ENCODE measurements at regions not wholly inside any gene's neighbourhood (a gene's known extent, or its start where the extent isn't known, plus 50 kb on each side); places are given as distances from the start of the nearest gene placed in this dataset.

DNA sequence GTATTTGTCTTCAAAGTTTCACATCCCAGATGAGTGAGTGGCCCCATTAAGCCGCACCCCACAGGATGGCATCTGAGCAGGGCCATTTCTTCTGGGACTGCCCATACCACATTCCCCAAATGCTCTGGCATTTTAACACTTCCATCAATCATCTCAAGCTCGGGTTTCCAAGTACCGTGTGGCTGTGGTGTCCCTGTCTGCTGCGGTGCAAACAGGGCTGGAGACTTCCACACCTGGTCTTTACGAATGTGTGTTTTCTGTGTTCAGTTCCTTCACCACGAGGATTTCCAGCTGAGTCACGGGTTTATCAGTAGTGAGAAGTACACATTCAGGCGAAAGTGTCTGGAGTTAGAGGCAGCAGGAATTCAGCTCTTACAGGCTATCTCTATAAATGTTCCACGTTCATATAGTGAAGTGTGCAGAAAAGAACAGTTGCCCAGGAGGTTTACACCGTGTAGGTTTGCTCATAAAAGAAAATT is 195.2 kb downstream of the RHOU start:
- Histone ChIP-seq H3K36me3 (ENCODE audit: control insufficient read depth, insufficient read depth, low read length) (no peaks in the 10 kb centered on the region), H3K4me1 (ENCODE audit: control insufficient read depth, insufficient read depth, low read length) (no peaks in the 10 kb centered on the region), H3K9me3 (ENCODE audit: control insufficient read depth, insufficient read depth, low read depth, low read length) (no peaks in the 10 kb centered on the region), H3K4me3 (ENCODE audit: low read depth in 2 of 2, low read length in 2 of 2) (no peak overlapping the region), H3K27ac (ENCODE audit: low read length) (no peak overlapping the region), H3K27me3 (ENCODE audit: control insufficient read depth, insufficient read depth, low read length) (no peaks in the 10 kb centered on the region)
- no peak for DNase-seq (ENCODE audit: low read depth, low spot score)
- intact Hi-C loops (cut with micrococcal nuclease; ENCODE audit: unreplicated experiment): no loop called here
- TF ChIP-seq SIN3A (IDR thresholded peaks at IDR 0.05; ENCODE audit: borderline replicate concordance, insufficient read depth, low read depth, low read length) (no peak), TCF7L2 (IDR thresholded peaks at IDR 0.05; ENCODE audit: low read depth, low read length) (no peak), POLR2AphosphoS5 (IDR thresholded peaks at IDR 0.05; ENCODE audit: low read depth, low read length) (no peak)
- TF ChIP-seq, protein P1, sequence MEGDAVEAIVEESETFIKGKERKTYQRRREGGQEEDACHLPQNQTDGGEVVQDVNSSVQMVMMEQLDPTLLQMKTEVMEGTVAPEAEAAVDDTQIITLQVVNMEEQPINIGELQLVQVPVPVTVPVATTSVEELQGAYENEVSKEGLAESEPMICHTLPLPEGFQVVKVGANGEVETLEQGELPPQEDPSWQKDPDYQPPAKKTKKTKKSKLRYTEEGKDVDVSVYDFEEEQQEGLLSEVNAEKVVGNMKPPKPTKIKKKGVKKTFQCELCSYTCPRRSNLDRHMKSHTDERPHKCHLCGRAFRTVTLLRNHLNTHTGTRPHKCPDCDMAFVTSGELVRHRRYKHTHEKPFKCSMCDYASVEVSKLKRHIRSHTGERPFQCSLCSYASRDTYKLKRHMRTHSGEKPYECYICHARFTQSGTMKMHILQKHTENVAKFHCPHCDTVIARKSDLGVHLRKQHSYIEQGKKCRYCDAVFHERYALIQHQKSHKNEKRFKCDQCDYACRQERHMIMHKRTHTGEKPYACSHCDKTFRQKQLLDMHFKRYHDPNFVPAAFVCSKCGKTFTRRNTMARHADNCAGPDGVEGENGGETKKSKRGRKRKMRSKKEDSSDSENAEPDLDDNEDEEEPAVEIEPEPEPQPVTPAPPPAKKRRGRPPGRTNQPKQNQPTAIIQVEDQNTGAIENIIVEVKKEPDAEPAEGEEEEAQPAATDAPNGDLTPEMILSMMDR (IDR thresholded peaks at IDR 0.05): no peak
- TF ChIP-seq, protein P2, sequence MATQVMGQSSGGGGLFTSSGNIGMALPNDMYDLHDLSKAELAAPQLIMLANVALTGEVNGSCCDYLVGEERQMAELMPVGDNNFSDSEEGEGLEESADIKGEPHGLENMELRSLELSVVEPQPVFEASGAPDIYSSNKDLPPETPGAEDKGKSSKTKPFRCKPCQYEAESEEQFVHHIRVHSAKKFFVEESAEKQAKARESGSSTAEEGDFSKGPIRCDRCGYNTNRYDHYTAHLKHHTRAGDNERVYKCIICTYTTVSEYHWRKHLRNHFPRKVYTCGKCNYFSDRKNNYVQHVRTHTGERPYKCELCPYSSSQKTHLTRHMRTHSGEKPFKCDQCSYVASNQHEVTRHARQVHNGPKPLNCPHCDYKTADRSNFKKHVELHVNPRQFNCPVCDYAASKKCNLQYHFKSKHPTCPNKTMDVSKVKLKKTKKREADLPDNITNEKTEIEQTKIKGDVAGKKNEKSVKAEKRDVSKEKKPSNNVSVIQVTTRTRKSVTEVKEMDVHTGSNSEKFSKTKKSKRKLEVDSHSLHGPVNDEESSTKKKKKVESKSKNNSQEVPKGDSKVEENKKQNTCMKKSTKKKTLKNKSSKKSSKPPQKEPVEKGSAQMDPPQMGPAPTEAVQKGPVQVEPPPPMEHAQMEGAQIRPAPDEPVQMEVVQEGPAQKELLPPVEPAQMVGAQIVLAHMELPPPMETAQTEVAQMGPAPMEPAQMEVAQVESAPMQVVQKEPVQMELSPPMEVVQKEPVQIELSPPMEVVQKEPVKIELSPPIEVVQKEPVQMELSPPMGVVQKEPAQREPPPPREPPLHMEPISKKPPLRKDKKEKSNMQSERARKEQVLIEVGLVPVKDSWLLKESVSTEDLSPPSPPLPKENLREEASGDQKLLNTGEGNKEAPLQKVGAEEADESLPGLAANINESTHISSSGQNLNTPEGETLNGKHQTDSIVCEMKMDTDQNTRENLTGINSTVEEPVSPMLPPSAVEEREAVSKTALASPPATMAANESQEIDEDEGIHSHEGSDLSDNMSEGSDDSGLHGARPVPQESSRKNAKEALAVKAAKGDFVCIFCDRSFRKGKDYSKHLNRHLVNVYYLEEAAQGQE (IDR thresholded peaks at IDR 0.05; ENCODE audit: insufficient read depth in 1 of 2, low read depth in 2 of 2, low read length in 1 of 2): no peak
- ATAC-seq: no peak
- CTCF ChIA-PET: no interaction called here
- POLR2A ChIA-PET: interaction anchor here (0.6 kb wide), 2 partner anchors 13 to 21 kb away, joined by 3 read pairs; no protein-coding TSS in a partner anchor
- in situ Hi-C loops (cut with HindIII; ENCODE audit: low pct_unique_long_range_greater_than_20kb, low sequenced_read_pairs): no loop called here
- BruUV-seq (replicated peaks): no TSS peak

DNA sequence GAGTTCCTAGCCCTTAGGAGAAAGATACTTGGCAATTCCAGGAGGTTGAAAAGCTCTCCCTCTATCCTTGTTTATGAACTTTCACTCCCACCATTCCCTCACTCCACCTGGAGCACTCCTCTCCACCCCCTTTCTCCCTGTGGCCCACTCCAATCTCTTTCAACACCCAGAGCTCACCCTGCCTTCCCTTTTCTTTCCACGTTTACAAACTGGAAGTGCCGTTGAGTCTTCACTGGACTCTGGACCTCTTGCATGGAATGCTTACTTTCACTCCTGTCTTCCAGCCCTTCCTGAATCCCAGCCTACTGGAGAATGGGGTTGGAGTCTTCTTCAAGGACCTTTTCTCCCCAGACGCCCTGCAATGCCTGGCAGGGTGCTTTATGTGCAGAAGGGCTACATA is 198.5 kb downstream of the RHOU start:
- CTCF ChIA-PET: no interaction called here
- BruUV-seq (replicated peaks): no TSS peak

More for the DNA sequence above, 198.5 kb downstream of the RHOU start:
- no peak for DNase-seq (ENCODE audit: low read depth, low spot score)
- Histone ChIP-seq H3K9me3 (ENCODE audit: control insufficient read depth, insufficient read depth, low read depth, low read length) (no peaks in the 10 kb centered on the region), H3K36me3 (ENCODE audit: control insufficient read depth, insufficient read depth, low read length) (no peaks in the 10 kb centered on the region), H3K4me3 (ENCODE audit: low read depth in 2 of 2, low read length in 2 of 2) (no peak overlapping the region), H3K27me3 (ENCODE audit: control insufficient read depth, insufficient read depth, low read length) (no peaks in the 10 kb centered on the region), H3K27ac (ENCODE audit: low read length) (no peak overlapping the region), H3K4me1 (ENCODE audit: control insufficient read depth, insufficient read depth, low read length) (no peaks in the 10 kb centered on the region)
- intact Hi-C loops (cut with micrococcal nuclease; ENCODE audit: unreplicated experiment) (no loop called here), in situ Hi-C loops (cut with HindIII; ENCODE audit: low pct_unique_long_range_greater_than_20kb, low sequenced_read_pairs) (no loop called here)
- TF ChIP-seq TCF7L2 (IDR thresholded peaks at IDR 0.05; ENCODE audit: low read depth, low read length) (no peak), SIN3A (IDR thresholded peaks at IDR 0.05; ENCODE audit: borderline replicate concordance, insufficient read depth, low read depth, low read length) (no peak), POLR2AphosphoS5 (IDR thresholded peaks at IDR 0.05; ENCODE audit: low read depth, low read length) (no peak)
- TF ChIP-seq, protein P2 (IDR thresholded peaks at IDR 0.05; ENCODE audit: insufficient read depth in 1 of 2, low read depth in 2 of 2, low read length in 1 of 2): no peak
- TF ChIP-seq, protein P1 (IDR thresholded peaks at IDR 0.05): no peak
- POLR2A ChIA-PET: no interaction called here
- no peak for ATAC-seq

Data from Panc1 (cell line).